Body of pancreas (tissue), 4 donors: ENCODE measurements at regions not wholly inside any gene's neighbourhood (a gene's known extent, or its start where the extent isn't known, plus 50 kb on each side); places are given as distances from the start of the nearest gene placed in this dataset.

Source experiments
- ATAC-seq: fragments of 150-250 bp; one replicate; pipeline ENCODE4 v1.9.1; 2016
- DNase-seq, 4 donors: peaks; one replicate each; pipeline ENCODE4 v3.0.0-alpha.2; 2019
- H3K27ac ChIP-seq, 4 donors: fragments of 200-600 bp; sonication (generic); 1 replicate in 3 of 4; 2 replicates in 1 of 4; pipeline versions ENCODE4 v1.5.1 to v1.6.1; 2016 to 2019; ENCODE audit warnings: mild to moderate bottlenecking in 1 of 4, mixed read lengths in 1 of 4, moderate library complexity in 1 of 4
- H3K27me3 ChIP-seq, 2 donors: fragments of 200-600 bp; sonication (generic); one replicate each; pipeline ENCODE4 v1.6.0; 2016; ENCODE audit warnings: mild to moderate bottlenecking in 1 of 2
- H3K36me3 ChIP-seq, 2 donors: fragments of 200-600 bp; sonication (generic); replicated peaks in 1 of 2; 2 replicates each; pipeline ENCODE4 v1.5.1; 2016; ENCODE audit warnings: low read depth in 2 of 2; ENCODE audit not compliant: insufficient read depth in 1 of 2
- H3K4me1 ChIP-seq: fragments of 200-600 bp; sonication (generic); one replicate; pipeline ENCODE4 v1.6.0; 2016
- H3K4me3 ChIP-seq, 2 donors: fragments of 200-600 bp; sonication (generic); 1 replicate in 1 of 2; 2 replicates in 1 of 2; pipeline ENCODE4 v1.5.1; 2016 to 2019
- H3K9me3 ChIP-seq, 3 donors: fragments of 200-600 bp; sonication (generic); 1 replicate in 2 of 3; 2 replicates in 1 of 3; pipeline ENCODE4 v1.5.1; 2016
- CTCF ChIP-seq, 7 experiments: fragments of 450-650 bp in 4 of 7; fragments of 200-600 bp in 3 of 7; sonication (generic) in 3 of 7; IDR thresholded peaks; one replicate each; pipeline ENCODE4 v1.5.1; 2016 to 2019; ENCODE audit warnings: antibody characterized with exemption in 7 of 7
- POLR2A ChIP-seq, 3 donors: fragments of 450-650 bp; IDR thresholded peaks; one replicate each; pipeline ENCODE4 v1.6.1; 2016; ENCODE audit warnings: antibody characterized with exemption in 3 of 3, mild to moderate bottlenecking in 2 of 3
- WGBS, 2 donors: methylation state at CpG; one replicate each; pipeline ENCODE4 v1.1.5; 2017; 5-methylcytosine and 5-hydroxymethylcytosine counted together
- intact Hi-C: fragments of 100-400 bp; cut with DNase I; formaldehyde crosslinking; loops from one replicate; pipeline ENCODE4 v1.15.1; 2023

GRCh38 chr6:109299776-109300564, 82.3 kb downstream of the CD164 start:
- TF ChIP-seq CTCF (IDR thresholded peaks at IDR 0.05) (peak in 1 of 7 experiments; percentile 18), POLR2A (IDR thresholded peaks at IDR 0.05) (peak in 1 of 3 donors; percentile 28)
- peaks cover 57% of the 10 kb centered on the region for H3K4me1 ChIP-seq
- no peaks in the 10 kb centered on the region for H3K36me3 ChIP-seq
- 37 to 45% methylated on average over 7 of the region's 7 CpGs for WGBS, 2 donors
- H3K9me3 ChIP-seq, result no peaks in the 10 kb centered on the region
- peak overlapping the region in 3 of 4 donors; percentile 47 to 68 (median 60) for H3K27ac ChIP-seq
- intact Hi-C loops, result no loop called here
- H3K27me3 ChIP-seq, result no peaks in the 10 kb centered on the region
- no peak overlapping the region for H3K4me3 ChIP-seq
- DNase-seq (peak; percentile 55 to 81 (median 73)), ATAC-seq (peak; percentile 92)

GRCh38 chr6:109299265-109299607, 83.0 kb downstream of the CD164 start:
- Histone ChIP-seq H3K36me3 (no peaks in the 10 kb centered on the region), H3K4me3 (no peak overlapping the region), H3K27ac (no peak overlapping the region), H3K4me1 (peaks cover 55% of the 10 kb centered on the region), H3K9me3 (no peaks in the 10 kb centered on the region), H3K27me3 (no peaks in the 10 kb centered on the region)
- WGBS, 2 donors, result 73 to 90% methylated on average over 1 of the region's 1 CpG
- ATAC-seq (no peak), DNase-seq (no peak)
- TF ChIP-seq POLR2A (IDR thresholded peaks at IDR 0.05) (no peak), CTCF (IDR thresholded peaks at IDR 0.05) (no peak)
- intact Hi-C loops, result no loop called here

GRCh38 chr6:109298605-109299264, 83.5 kb downstream of the CD164 start:
- TF ChIP-seq POLR2A (IDR thresholded peaks at IDR 0.05) (no peak), CTCF (IDR thresholded peaks at IDR 0.05) (no peak)
- 76 to 87% methylated on average over 6 of the region's 6 CpGs for WGBS, 2 donors
- ATAC-seq (no peak), DNase-seq (no peak)
- H3K27ac ChIP-seq, result no peak overlapping the region
- no peak overlapping the region for H3K4me3 ChIP-seq
- H3K4me1 ChIP-seq, result peaks cover 50% of the 10 kb centered on the region
- H3K27me3 ChIP-seq, result no peaks in the 10 kb centered on the region
- intact Hi-C loops, result no loop called here
- no peaks in the 10 kb centered on the region for H3K36me3 ChIP-seq
- no peaks in the 10 kb centered on the region for H3K9me3 ChIP-seq

- Histone ChIP-seq H3K36me3 (no peaks in the 10 kb centered on the region), H3K4me1 (peaks cover 45% of the 10 kb centered on the region), H3K27ac (no peak overlapping the region), H3K9me3 (no peaks in the 10 kb centered on the region), H3K27me3 (no peaks in the 10 kb centered on the region), H3K4me3 (no peak overlapping the region)
- intact Hi-C loops, result no loop called here
- WGBS, 2 donors, result 59 to 65% methylated on average over 6 of the region's 6 CpGs
- no peak for DNase-seq
- TF ChIP-seq POLR2A (IDR thresholded peaks at IDR 0.05), result no peak
- TF ChIP-seq CTCF (IDR thresholded peaks at IDR 0.05), result no peak
- ATAC-seq, result no peak
These were observed 84.7 kb downstream of the CD164 start for GRCh38 chr6:109297406-109298110.
